DMS 273 (cell line): ENCODE measurements at regions not wholly inside any gene's neighbourhood (a gene's known extent, or its start where the extent isn't known, plus 50 kb on each side); places are given as distances from the start of the nearest gene placed in this dataset.
"Not testable (repeated sequence)": the region's sequence is repeated elsewhere in the genome, so short reads cannot be mapped to it uniquely, and the experiment has no call there.

Source experiments
- DNase-seq: peaks from one replicate; lab custom pipeline; 2025; ENCODE audit not compliant: unreplicated experiment; lab: John Stamatoyannopoulos, UW

DNA sequence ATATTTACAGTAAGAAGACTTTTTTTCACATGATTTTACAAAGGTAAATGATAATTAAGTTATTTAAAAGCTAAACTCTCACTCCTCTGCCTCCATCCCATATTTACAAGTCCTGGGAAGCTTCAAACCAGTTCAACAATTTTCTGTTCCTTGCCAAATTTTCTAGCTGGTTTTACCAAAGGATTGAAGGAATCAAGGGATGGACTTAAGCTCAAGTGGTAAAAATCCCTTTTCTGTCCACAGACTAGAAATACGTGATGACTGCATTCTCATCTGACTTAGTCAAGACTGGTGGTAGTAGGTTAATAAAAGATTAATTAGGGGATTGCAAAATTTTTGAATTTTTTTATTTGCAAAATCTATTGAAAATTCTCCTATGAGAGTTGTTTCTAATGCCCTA is 297.3 kb downstream of the MTX2 start:
- no peak for DNase-seq

- DNase-seq = no peak
These were observed 297.7 kb downstream of the MTX2 start for GRCh38 chr2:176566961-176567360.

GRCh38 chr2:176567361-176567760 is 298.1 kb downstream of the MTX2 start:
- DNase-seq = no peak

DNA sequence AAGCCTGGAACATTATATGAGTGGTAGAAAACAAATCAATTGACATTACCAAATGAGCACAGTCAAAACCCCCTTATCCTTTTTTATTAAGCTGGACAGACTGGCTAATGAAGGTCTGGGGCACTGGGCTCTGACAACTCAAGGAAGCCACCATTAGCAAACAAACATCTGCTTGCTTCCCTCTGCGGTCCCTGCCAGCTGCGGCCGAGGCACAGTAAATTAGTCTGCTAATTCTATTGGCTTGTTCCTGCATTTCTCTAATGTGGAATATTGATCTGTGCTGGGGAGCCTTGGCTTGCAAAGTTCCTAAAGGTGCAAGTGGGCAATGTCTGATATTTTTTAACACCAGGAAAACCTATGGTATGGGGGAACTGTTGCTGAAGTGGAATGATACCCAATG is 300.3 kb downstream of the MTX2 start:
- no peak for DNase-seq

DNA sequence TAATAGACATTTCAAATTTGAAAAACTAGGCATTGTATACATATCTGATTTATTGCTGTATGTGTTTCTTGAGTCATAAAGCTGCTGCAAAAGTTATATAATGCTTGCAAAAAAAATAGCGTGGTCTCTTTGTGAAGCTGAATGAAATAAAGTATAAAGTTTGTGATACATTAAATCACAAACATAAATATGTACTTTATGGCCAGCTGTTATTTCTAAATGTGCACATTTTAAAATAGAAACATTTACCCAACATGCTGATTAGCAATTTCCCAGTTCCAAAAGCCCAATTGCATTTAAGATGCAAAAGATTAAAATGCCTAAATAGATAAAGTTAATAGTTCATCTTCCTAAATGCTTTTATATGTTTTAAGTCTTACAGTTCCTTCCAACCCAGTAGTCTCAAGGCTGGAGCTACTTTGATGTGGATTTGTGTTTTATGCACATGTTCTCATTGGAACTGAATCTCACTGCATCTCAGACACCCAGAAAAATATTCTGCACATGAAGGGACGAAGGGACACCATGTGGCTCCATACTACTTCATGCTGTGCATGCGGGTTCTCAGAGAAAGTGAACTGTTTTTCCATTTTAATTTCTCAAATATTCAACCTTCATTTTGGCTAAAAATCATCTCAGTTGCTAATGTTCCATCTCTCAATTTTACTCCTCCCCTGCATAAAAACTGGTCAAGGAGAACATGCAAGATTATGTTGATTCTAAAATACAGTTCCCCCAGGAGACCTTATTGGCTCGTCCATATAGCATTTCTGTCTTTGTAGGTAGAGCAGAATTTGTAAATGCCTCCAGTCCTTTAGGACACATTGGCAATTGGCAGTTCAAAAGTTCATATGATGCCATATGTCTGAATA is 304.6 kb downstream of the MTX2 start:
- no peak for DNase-seq

DNA sequence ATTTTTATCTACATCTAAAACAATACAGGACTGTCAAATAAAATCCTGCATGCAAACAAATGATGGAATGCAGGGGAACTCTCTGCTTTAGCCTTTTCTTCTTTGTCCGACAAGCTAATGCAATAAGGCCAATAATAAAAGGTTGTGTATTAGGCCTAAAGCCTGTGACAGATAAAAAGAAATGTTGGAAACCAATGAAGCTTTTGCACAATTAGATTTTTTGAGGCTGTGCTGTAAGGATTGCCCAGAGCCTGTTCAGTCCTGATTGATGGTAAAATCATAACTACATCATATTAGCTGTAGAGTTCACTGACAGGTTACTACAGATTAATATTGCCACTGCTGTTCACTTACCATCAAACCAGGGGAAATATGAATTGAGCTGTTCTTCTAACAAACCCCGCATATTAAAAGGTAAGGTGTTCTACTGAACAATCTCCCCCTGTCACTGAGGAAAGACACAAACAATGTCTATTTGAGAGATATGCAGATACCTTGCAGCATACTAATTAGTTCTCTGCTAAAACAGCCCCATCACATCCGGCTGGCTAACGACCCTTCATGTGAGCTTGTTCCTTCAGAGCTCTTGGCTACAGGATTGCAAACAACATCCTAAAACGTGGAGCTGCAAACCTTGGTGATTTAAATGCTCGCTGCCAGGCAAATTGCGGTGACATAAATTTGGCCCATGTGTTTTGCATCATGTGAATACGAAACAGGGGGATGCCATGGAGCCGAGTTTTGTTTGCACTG is 305.4 kb downstream of the MTX2 start:
- no peak for DNase-seq

DNA sequence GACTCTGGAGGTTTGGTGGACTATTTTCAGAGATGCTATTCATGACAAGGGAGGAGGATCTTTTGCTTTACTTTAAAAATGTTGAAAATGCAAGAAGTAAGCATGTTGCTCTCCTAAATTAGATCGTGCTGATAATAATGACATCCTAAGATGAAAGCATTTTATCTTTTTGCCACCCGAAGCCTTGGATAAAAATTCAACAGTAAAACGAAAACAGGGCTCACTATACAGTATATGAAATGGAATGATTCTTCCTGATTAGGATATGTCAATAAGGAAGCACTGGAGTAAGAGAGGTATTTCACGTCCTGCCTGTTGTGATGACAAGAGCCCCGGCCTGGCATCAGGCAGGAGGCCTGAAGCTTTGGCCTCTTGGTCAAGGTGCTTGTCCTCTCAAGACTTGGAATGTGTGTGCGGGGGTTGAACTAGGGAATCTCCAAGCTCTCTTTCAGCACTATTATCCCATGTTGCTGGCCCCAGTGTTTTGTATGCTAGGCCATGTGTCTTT is 306.0 kb downstream of the MTX2 start:
- no peak for DNase-seq

DNA sequence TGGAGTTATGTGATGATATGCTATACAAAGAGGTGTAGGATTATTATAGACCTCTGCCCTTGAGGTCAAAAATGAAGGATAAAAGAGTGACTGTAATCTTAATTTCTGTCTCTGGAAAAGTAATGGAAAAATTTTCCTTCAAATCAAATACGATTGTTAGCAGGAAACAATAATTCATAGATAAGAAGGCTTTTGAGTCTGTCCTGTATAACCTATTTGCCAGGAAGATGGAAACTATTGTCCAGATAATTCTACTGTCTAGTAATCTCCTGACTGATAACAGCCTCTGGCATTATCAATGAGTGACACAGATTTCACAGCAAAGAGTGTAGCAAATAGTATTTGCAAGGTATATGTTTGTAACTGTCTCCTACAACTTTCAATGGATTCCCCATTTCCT is 307.8 kb downstream of the MTX2 start:
- no peak for DNase-seq

- not testable (repeated sequence) for DNase-seq
These were observed 309.1 kb downstream of the MTX2 start for GRCh38 chr2:176578292-176578691.

DNA sequence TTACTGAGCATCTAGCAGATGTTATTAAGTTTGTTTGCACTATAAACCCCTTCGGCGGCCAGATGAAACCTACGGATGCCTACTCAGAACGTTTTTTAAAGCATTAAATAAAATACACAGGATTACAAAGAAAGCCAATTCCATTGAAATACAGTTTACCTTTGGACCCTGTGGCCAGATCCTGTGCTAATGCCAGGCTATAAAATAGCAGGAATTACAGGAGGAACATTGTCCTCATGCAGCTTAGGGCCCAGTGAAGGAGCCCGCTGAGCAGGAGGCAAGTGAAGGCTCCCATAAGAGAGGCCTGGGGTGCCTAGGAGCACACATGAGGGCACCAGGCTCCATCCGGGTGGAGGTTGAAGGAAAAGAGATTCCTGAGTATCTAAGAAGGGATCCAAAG is 310.4 kb downstream of the MTX2 start:
- DNase-seq = no peak

GRCh38 chr2:176581557-176582165 is 312.4 kb downstream of the MTX2 start:
- no peak for DNase-seq

DNA sequence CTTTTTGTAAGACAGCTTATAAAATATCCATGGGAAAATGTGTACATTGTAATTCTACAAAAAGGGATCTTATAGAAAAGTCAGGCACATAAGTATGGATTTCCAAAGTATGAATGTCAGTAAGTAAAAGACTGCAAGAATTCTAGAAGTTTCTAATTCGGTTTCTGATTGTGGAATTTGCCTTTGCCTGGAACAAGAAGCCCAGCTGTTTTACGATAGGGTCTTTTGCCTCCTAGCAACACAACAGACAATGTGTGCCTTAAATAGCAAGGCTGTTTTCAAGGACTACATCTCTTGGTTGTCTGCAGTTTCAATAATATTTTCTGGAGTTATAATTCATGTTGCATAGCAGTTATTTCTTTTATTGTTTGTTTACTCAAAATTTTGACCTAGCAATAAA is 312.9 kb downstream of the MTX2 start:
- no peak for DNase-seq

DNA sequence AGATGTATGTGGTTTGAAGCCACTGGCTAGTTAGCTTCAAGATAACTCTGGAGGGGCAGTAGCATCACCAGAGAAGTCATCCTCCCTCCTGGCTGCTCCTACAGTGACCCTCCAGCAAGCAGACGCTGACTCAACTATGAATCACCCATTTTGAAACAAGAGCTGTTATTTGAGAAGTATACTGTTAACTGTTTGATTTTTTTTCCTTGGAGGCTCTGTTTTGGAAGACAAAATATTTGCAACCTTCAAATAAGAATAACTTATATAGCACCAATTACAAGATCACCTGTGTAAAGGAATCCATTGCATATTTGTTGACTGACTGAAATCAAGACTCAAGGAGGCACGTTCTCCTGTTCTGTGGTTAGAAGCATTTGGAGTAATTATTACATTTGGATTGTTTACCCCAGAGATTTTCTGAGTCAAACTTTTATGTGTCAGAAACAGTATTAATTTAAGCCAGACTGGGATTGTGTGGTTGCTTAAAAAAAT is 313.8 kb downstream of the MTX2 start:
- DNase-seq = peak; percentile 17

DNA sequence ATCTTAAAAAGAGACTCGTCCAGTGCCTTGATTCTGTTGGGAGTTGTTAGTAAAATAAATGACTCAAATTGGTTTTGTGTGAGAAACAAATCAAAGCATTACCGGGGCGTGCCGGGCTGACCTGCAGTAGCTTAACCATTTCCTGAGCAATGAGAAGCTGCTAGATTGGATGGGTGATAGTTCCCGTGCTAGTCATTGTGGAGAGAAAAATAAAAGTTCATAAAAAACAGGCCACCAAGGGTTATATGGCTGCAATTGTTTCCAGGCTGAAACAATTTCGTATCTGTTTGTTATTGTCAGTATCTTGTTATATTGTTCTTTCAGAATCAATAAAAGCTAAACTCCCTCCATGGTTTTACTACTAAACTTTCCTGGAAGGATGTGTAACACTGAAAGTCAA is 314.4 kb downstream of the MTX2 start:
- no peak for DNase-seq

DNA sequence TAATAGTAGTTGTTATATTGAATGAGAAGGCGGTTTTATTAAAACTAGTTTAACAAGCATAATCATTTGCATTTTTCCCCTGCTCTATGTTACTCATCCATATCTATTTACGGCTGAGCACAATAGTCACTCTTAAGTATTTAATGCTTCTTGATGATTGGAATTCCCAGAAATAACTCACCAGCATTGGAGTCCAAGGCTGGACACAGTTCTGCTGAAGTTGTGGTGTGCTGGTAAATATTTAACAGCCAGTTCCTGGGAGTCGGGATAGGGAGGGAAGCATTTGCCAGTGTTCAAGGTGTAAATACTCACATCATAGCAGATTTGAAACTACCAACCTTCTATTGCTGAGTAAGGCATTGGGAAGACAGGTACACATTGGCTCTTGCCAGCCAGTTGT is 315.1 kb downstream of the MTX2 start:
- DNase-seq = no peak

DNA sequence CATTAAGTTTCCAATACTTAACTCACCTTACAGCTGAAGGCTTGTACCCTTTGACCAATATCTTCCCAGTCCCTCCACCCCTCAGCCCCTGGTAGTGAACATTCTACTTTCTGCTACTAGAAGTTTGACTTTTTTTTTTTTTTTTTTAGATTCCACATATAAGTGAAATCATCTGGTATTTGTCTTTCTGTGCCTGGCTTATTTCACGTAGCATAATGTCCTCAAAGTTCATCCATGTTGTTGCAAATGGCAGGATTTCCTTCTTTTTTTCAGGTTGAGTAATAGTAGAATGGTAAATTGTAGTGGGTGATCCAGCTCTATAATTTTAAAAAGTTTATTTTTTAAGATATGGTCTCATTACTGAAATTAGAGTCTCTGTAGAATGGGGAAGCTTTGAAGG is 316.0 kb downstream of the MTX2 start:
- no peak for DNase-seq

GRCh38 chr2:176585791-176586190 is 316.5 kb downstream of the MTX2 start:
- DNase-seq = no peak

DNA sequence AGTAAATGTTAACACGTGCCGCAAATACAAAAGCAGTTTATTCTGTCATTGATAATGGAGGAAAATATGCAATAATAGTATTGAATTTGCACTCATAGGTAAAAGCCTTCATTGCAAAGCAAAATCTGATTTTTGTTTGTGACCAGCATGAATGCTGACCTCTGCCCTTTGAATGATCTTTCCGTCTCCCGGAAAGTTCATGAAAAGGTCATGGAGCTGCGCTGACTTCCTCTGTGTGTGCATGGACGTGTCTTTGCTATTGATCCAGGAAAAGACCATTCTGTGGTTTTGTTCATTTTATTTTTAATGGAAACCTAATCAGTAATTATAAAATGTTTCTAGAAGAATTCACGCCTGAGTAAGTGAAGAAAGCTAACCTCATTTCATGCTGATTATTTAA is 320.0 kb downstream of the MTX2 start:
- no peak for DNase-seq

GRCh38 chr2:176589825-176590440 is 320.7 kb downstream of the MTX2 start:
- no peak for DNase-seq

DNA sequence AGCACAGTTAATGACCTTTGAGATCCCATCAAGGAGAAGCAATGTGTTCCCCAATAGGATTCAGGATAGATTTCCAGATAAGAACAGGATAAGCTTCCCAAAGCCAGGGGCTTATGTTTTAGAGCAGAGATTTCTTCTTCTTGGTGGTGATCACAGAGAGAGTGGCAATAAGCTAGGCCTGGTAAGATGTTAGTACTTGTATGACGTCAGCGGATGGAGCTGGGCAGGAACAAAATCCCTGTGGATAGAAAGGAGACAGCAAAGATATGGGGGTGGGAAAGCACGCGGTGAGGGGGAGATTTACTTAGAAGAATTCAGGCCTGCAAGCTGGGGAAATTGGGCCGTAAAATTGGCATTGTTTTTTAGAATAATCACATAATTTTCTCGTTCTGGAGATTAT is 323.0 kb downstream of the MTX2 start:
- DNase-seq = no peak

DNA sequence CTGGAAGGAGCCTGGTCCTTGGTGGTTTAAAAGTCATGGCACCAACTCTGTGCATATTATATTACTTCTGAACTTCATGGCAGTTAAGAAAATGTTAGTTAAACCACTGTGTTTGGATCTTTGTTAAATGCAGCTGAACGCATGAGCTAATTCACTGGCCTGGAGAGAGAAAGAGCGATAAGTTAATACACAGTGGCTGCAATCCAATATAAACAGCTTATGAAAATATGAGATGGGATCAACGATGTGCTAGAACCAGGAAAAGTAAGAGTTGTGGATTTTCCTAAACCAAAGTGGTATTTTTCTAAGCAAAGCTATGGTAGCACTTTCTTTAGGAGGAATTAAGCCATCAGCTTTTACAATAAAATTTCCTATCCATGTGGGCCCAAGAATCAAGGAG is 326.7 kb downstream of the MTX2 start:
- DNase-seq = no peak
